A549 (cell line): ENCODE measurements at regions not wholly inside any gene's neighbourhood (a gene's known extent, or its start where the extent isn't known, plus 50 kb on each side); places are given as distances from the start of the nearest gene placed in this dataset.

Source experiments
- JUN ChIP-seq, 2 experiments: fragments of >200 bp; sonication (Bioruptor Twin); formaldehyde crosslinking; IDR thresholded peaks; 2 replicates in 1 of 2; 3 replicates in 1 of 2; pipeline ENCODE4 v1.6.1; 2016 to 2017
- RNF2 ChIP-seq: fragments of 200-600 bp; sonication (generic); IDR thresholded peaks from 2 replicates; pipeline ENCODE4 v1.6.1; 2016; ENCODE audit warnings: low read depth, mild to moderate bottlenecking, antibody characterized with exemption, moderate library complexity, borderline replicate concordance
- TP53 ChIP-seq: fragments of 250-450 bp; sonication (Bioruptor Pico); IDR thresholded peaks from 2 replicates; pipeline ENCODE4 v1.5.0; 2021; ENCODE audit warnings: mild to moderate bottlenecking, moderate library complexity
- ZFP36 ChIP-seq: fragments of 450-650 bp; IDR thresholded peaks from 2 replicates; pipeline ENCODE4 v1.6.1; 2014; ENCODE audit warnings: borderline replicate concordance; ENCODE audit not compliant: partially characterized antibody
- TF ChIP-seq, protein P1 (sequence below): fragments of >200 bp; sonication (Bioruptor Twin); formaldehyde crosslinking; IDR thresholded peaks from 3 replicates; pipeline ENCODE4 v1.5.1; 2016

- TF ChIP-seq, protein P1, sequence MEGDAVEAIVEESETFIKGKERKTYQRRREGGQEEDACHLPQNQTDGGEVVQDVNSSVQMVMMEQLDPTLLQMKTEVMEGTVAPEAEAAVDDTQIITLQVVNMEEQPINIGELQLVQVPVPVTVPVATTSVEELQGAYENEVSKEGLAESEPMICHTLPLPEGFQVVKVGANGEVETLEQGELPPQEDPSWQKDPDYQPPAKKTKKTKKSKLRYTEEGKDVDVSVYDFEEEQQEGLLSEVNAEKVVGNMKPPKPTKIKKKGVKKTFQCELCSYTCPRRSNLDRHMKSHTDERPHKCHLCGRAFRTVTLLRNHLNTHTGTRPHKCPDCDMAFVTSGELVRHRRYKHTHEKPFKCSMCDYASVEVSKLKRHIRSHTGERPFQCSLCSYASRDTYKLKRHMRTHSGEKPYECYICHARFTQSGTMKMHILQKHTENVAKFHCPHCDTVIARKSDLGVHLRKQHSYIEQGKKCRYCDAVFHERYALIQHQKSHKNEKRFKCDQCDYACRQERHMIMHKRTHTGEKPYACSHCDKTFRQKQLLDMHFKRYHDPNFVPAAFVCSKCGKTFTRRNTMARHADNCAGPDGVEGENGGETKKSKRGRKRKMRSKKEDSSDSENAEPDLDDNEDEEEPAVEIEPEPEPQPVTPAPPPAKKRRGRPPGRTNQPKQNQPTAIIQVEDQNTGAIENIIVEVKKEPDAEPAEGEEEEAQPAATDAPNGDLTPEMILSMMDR: no peak
- TF ChIP-seq RNF2: no peak
- TF ChIP-seq TP53 (CRISPR knock-in tag): no peak
- TF ChIP-seq JUN (IDR thresholded peaks at IDR 0.05): no peak
- TF ChIP-seq ZFP36: no peak
Measured at GRCh38 chr13:73842184-73842583, 292.0 kb downstream of the KLF12 start.
